ENCODE measurements at regions not wholly inside any gene's neighbourhood (a gene's known extent, or its start where the extent isn't known, plus 50 kb on each side); places are given as distances from the start of the nearest gene placed in this dataset.
A peak's percentile ranks its signal among the peaks of the same experiment; 100 is the strongest.

- Mint-ChIP-seq H3K9me3 (ENCODE audit: unreplicated experiment) (no peaks in the 10 kb centered on the region), H3K4me1 (ENCODE audit: unreplicated experiment) (peaks cover 38% of the 10 kb centered on the region), H3K4me3 (ENCODE audit: unreplicated experiment) (no peak overlapping the region), H3K36me3 (ENCODE audit: unreplicated experiment) (no peaks in the 10 kb centered on the region), H3K27me3 (ENCODE audit: unreplicated experiment) (peaks cover 3% of the 10 kb centered on the region), H3K27ac (ENCODE audit: unreplicated experiment) (no peak overlapping the region)
- DNase-seq (ENCODE audit: extremely low spot score, unreplicated experiment), result no peak
- TF ChIP-seq CTCF (IDR thresholded peaks at IDR 0.05), result no peak
Measured at GRCh38 chr9:89926167-89926566, 321.4 kb downstream of the GADD45G start.

DNA sequence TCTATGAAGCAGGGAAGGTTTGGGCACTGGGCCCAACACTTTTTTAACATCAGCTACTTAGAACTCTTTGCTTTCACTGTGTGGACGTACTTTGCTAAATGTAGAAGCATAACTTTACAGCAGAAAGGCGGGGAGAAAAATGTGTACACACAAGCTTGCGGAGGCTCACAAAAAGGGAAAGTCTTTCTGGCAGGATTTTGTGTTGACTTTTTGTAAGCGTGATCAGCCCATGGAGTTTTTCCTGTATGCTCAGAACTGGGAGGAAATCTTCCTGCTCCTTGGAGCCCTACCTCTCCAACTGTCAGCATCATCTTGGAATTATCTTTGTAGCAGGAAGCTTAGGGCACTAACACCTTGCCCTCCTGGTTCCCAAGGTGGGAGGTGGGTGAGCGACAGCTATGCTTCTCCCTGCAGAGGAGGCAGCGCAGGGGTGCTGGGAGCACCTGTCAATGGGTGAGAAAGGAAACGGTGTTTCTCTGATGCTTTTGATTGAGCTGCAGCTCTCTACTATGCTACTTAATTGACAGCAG lies 321.9 kb downstream of the GADD45G start:
- Mint-ChIP-seq H3K4me3 (ENCODE audit: unreplicated experiment) (no peak overlapping the region), H3K9me3 (ENCODE audit: unreplicated experiment) (no peaks in the 10 kb centered on the region), H3K27ac (ENCODE audit: unreplicated experiment) (no peak overlapping the region), H3K36me3 (ENCODE audit: unreplicated experiment) (no peaks in the 10 kb centered on the region), H3K27me3 (ENCODE audit: unreplicated experiment) (peaks cover 3% of the 10 kb centered on the region), H3K4me1 (ENCODE audit: unreplicated experiment) (peaks cover 32% of the 10 kb centered on the region)
- DNase-seq (ENCODE audit: extremely low spot score, unreplicated experiment), result peak; percentile 60
- TF ChIP-seq CTCF (IDR thresholded peaks at IDR 0.05), result no peak

DNA sequence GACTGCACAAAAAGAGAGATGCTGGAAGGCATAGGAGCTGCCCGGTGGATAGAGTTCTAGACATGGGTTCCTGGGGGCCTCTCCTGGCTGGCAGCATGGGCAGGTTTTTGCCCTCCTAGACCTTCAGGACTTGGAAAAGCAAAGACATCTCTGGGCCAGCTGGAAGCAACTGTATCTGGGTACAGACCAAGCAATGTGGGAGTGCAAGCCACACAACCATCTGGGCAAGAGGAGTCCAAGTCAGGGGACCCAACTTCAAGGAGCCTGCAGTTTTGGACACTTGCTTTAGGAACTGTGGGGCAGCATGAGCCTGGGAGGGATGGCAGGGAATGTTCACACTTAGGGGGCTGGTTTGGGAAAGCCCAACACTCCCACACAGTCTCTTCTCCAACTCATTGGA lies 323.3 kb downstream of the GADD45G start:
- no peaks in the 10 kb centered on the region for H3K9me3 Mint-ChIP-seq (ENCODE audit: unreplicated experiment)
- H3K27ac Mint-ChIP-seq (ENCODE audit: unreplicated experiment), result no peak overlapping the region
- no peaks in the 10 kb centered on the region for H3K36me3 Mint-ChIP-seq (ENCODE audit: unreplicated experiment)
- no peak overlapping the region for H3K4me3 Mint-ChIP-seq (ENCODE audit: unreplicated experiment)
- TF ChIP-seq CTCF (IDR thresholded peaks at IDR 0.05), result no peak
- peak; percentile 48 for DNase-seq (ENCODE audit: extremely low spot score, unreplicated experiment)
- H3K4me1 Mint-ChIP-seq (ENCODE audit: unreplicated experiment), result peaks cover 27% of the 10 kb centered on the region
- H3K27me3 Mint-ChIP-seq (ENCODE audit: unreplicated experiment), result peaks cover 6% of the 10 kb centered on the region

- peak; percentile 60 for DNase-seq (ENCODE audit: extremely low spot score, unreplicated experiment)
- Mint-ChIP-seq H3K36me3 (ENCODE audit: unreplicated experiment) (no peaks in the 10 kb centered on the region), H3K4me3 (ENCODE audit: unreplicated experiment) (no peak overlapping the region), H3K27me3 (ENCODE audit: unreplicated experiment) (peaks cover 6% of the 10 kb centered on the region), H3K27ac (ENCODE audit: unreplicated experiment) (no peak overlapping the region), H3K4me1 (ENCODE audit: unreplicated experiment) (peaks cover 27% of the 10 kb centered on the region), H3K9me3 (ENCODE audit: unreplicated experiment) (no peaks in the 10 kb centered on the region)
- no peak for TF ChIP-seq CTCF (IDR thresholded peaks at IDR 0.05)
Measured at GRCh38 chr9:89928521-89929275, 323.9 kb downstream of the GADD45G start.

DNA sequence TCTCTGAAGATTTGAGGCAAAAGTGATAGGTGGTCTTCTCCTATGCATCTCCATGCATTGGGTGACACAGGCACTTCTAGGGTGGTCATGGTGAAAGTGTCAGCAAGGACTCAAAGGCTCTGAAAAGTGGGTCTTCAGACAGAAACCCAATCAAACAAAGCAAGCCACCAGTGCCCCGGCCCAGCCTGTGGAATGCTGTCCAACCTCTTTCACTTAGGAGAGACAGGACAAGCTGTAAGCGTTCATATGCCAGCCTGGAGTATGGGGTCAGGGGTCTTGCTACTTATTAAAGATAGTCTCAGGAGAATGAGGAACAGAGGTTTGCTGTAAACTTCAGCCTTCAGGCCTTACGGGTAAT lies 324.5 kb downstream of the GADD45G start:
- TF ChIP-seq CTCF (IDR thresholded peaks at IDR 0.05), result no peak
- peak; percentile 59 for DNase-seq (ENCODE audit: extremely low spot score, unreplicated experiment)
- peaks cover 6% of the 10 kb centered on the region for H3K27me3 Mint-ChIP-seq (ENCODE audit: unreplicated experiment)
- no peak overlapping the region for H3K4me3 Mint-ChIP-seq (ENCODE audit: unreplicated experiment)
- no peaks in the 10 kb centered on the region for H3K9me3 Mint-ChIP-seq (ENCODE audit: unreplicated experiment)
- peaks cover 23% of the 10 kb centered on the region for H3K4me1 Mint-ChIP-seq (ENCODE audit: unreplicated experiment)
- H3K36me3 Mint-ChIP-seq (ENCODE audit: unreplicated experiment), result no peaks in the 10 kb centered on the region
- no peak overlapping the region for H3K27ac Mint-ChIP-seq (ENCODE audit: unreplicated experiment)
